ENCODE measurements at regions not wholly inside any gene's neighbourhood (a gene's known extent, or its start where the extent isn't known, plus 50 kb on each side); places are given as distances from the start of the nearest gene placed in this dataset.

DNA sequence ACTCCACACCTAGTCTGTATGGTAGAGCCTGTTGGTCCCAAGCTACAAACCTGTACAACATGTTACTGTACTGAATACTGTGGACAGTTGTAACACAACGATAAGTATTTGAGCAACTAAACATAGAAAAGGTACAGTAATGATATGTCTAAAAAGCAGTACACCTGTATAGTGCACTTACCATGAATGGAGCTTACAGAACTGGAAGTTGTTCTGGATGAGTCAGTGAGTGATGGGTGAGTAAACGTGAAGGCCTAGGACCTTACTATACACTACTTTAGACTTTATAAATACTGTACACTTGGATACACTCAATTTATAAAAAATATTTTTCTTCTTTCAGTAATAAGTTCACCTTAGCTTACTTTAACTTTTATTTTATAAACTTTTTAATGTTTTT is 104.0 kb downstream of the TMA16 start:
- TF ChIP-seq CTCF (IDR thresholded peaks at IDR 0.05) (no peak), POLR2AphosphoS2 (conservative IDR thresholded peaks at IDR 0.05; ENCODE audit: low read length) (no peak), RCOR1 (IDR thresholded peaks at IDR 0.05; ENCODE audit: low read depth, low read length) (no peak), RFX5 (IDR thresholded peaks at IDR 0.05) (no peak), MAZ (IDR thresholded peaks at IDR 0.05; ENCODE audit: borderline replicate concordance, low read depth, low read length) (no peak), POLR2A (IDR thresholded peaks at IDR 0.05; ENCODE audit: low read length) (no peak), TP53 (CRISPR knock-in tag; IDR thresholded peaks at IDR 0.05) (no peak), EP300 (IDR thresholded peaks at IDR 0.05) (no peak), HOXB13 (CRISPR knock-in tag; IDR thresholded peaks at IDR 0.05; ENCODE audit: low read depth) (no peak), BHLHE40 (IDR thresholded peaks at IDR 0.05; ENCODE audit: low read depth, low read length) (no peak), NPAS2 (CRISPR knock-in tag; IDR thresholded peaks at IDR 0.05; ENCODE audit: borderline replicate concordance) (no peak)
- TF ChIP-seq, protein P1, sequence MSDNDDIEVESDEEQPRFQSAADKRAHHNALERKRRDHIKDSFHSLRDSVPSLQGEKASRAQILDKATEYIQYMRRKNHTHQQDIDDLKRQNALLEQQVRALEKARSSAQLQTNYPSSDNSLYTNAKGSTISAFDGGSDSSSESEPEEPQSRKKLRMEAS (IDR thresholded peaks at IDR 0.05) = no peak

Measured in A549 (cell line).